ENCODE measurements at regions not wholly inside any gene's neighbourhood (a gene's known extent, or its start where the extent isn't known, plus 50 kb on each side); places are given as distances from the start of the nearest gene placed in this dataset.

DNA sequence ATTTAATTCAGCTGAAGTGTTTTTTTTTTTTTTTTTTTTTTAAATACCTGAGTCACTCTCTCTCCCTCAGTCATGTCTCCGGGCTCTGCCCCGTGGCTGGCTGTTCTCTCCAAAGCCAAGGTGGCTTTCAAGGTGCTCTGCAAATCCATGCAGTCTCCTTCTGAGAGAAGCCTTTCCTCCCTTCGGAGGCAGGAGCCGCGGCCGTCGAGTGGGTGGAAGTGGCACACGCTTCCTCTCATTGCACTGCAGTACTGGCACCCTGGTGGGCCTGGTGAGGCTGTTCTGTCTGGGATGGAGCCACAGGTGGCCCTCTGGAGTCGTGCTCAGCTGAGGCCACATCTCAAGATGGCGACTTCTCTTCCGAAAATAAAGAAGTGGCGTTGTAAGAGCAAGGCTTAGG lies 221.8 kb downstream of the GLRX3 start:
- no peak overlapping the region for H3K9ac ChIP-seq (ENCODE audit: insufficient read depth in 1 of 2, low read length in 2 of 2)
- H3K4me3 ChIP-seq, result no peak overlapping the region
- no peak for DNase-seq
- TF ChIP-seq, protein P1, sequence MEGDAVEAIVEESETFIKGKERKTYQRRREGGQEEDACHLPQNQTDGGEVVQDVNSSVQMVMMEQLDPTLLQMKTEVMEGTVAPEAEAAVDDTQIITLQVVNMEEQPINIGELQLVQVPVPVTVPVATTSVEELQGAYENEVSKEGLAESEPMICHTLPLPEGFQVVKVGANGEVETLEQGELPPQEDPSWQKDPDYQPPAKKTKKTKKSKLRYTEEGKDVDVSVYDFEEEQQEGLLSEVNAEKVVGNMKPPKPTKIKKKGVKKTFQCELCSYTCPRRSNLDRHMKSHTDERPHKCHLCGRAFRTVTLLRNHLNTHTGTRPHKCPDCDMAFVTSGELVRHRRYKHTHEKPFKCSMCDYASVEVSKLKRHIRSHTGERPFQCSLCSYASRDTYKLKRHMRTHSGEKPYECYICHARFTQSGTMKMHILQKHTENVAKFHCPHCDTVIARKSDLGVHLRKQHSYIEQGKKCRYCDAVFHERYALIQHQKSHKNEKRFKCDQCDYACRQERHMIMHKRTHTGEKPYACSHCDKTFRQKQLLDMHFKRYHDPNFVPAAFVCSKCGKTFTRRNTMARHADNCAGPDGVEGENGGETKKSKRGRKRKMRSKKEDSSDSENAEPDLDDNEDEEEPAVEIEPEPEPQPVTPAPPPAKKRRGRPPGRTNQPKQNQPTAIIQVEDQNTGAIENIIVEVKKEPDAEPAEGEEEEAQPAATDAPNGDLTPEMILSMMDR (IDR thresholded peaks at IDR 0.05; ENCODE audit: control extremely low read depth, extremely low read depth), result no peak
- 87% methylated on average over 12 of the region's 12 CpGs for WGBS, 2 donors
- peaks cover 0 to 2% (median 0%) of the 10 kb centered on the region in 3 donors for H3K27me3 ChIP-seq (ENCODE audit: control insufficient read depth in 3 of 3, insufficient read depth in 3 of 3, low read length in 2 of 3)
- no peak overlapping the region for H3K27ac ChIP-seq (ENCODE audit: low read depth in 1 of 2, low read length in 1 of 2)
- peaks cover 0 to 2% (median 0%) of the 10 kb centered on the region in 4 donors for H3K9me3 ChIP-seq (ENCODE audit: control insufficient read depth in 4 of 4, insufficient read depth in 3 of 4, low read length in 3 of 4)
- no peak for ATAC-seq (ENCODE audit: insufficient read depth, low FRiP score)
- H3K4me1 ChIP-seq (ENCODE audit: control insufficient read depth in 5 of 5, insufficient read depth in 5 of 5, low read length in 5 of 5), result peaks cover 0 to 4% (median 0%) of the 10 kb centered on the region in 5 donors
- no peaks in the 10 kb centered on the region for H3K36me3 ChIP-seq (ENCODE audit: control insufficient read depth in 4 of 4, insufficient read depth in 4 of 4, low read length in 4 of 4)

DNA sequence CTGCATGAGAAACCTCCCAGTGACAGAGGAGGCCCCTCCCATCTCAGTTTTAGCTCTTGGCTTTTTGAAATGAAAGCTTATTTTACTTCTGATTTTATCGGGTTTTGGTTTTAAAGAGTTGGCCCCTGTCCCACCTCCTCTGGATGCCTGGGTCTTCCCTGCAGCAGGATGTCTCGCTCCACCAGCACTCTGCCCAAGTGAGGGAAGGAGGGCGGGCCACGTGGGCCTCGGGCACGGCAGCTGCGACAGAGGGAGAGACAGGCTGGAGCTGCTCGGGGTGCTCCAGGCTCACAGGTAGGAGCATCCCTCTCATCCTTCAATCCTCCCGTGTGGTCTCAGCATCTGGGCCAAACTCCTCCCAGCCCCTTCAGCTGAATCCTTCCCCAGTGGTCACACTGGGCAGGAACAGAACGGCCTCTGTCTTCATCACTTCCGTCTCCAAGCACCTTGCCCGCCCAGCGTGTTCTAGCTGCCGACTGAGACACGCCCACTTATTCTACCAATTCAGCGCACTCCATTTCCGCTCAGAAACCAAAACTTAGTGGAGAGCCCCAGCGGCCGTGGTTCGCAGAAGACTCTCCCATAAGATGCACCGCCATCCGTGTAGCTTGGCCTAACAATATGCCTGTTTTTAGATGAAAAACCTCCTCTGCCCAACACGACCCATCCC lies 222.9 kb downstream of the GLRX3 start:
- TF ChIP-seq, protein P1 (IDR thresholded peaks at IDR 0.05; ENCODE audit: control extremely low read depth, extremely low read depth), result no peak
- 82 to 87% methylated on average over 23 of the region's 23 CpGs for WGBS, 2 donors

DNA sequence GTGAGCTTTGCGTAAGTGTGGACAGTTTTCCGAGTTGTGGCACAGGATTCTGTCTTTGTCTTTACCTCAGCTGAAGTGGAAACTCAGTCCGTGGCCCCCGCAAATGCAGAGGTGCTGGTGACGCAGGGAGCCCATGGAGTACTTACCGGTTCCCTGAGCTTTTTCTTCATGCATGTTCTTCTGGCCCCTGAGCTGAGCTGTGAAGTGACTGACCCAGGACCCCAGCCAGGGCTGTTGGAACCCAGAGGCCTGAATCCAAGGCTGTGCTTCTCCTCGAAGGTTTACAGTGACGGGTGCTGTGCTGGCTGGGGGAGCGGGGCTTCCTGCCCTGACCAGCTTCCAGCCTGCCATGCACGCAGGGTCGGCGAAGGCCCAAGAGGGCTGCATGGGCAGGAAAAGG lies 223.5 kb downstream of the GLRX3 start:
- Histone ChIP-seq H3K36me3 (ENCODE audit: control insufficient read depth in 4 of 4, insufficient read depth in 4 of 4, low read length in 4 of 4) (no peaks in the 10 kb centered on the region), H3K9me3 (ENCODE audit: control insufficient read depth in 4 of 4, insufficient read depth in 3 of 4, low read length in 3 of 4) (peaks cover 0 to 2% (median 0%) of the 10 kb centered on the region in 4 donors), H3K9ac (ENCODE audit: insufficient read depth in 1 of 2, low read length in 2 of 2) (no peak overlapping the region), H3K27me3 (ENCODE audit: control insufficient read depth in 3 of 3, insufficient read depth in 3 of 3, low read length in 2 of 3) (peaks cover 0 to 2% (median 0%) of the 10 kb centered on the region in 3 donors), H3K4me3 (no peak overlapping the region), H3K4me1 (ENCODE audit: control insufficient read depth in 5 of 5, insufficient read depth in 5 of 5, low read length in 5 of 5) (peaks cover 0 to 4% (median 0%) of the 10 kb centered on the region in 5 donors), H3K27ac (ENCODE audit: low read depth in 1 of 2, low read length in 1 of 2) (no peak overlapping the region)
- WGBS, 2 donors, result 87 to 90% methylated on average over 12 of the region's 12 CpGs
- TF ChIP-seq, protein P1 (IDR thresholded peaks at IDR 0.05; ENCODE audit: control extremely low read depth, extremely low read depth), result no peak
- DNase-seq (no peak), ATAC-seq (ENCODE audit: insufficient read depth, low FRiP score) (no peak)

More for the DNA sequence above, 222.9 kb downstream of the GLRX3 start:
- Histone ChIP-seq H3K4me1 (ENCODE audit: control insufficient read depth in 5 of 5, insufficient read depth in 5 of 5, low read length in 5 of 5) (peaks cover 0 to 4% (median 0%) of the 10 kb centered on the region in 5 donors), H3K9ac (ENCODE audit: insufficient read depth in 1 of 2, low read length in 2 of 2) (no peak overlapping the region), H3K4me3 (no peak overlapping the region), H3K27me3 (ENCODE audit: control insufficient read depth in 3 of 3, insufficient read depth in 3 of 3, low read length in 2 of 3) (peaks cover 0 to 2% (median 0%) of the 10 kb centered on the region in 3 donors), H3K36me3 (ENCODE audit: control insufficient read depth in 4 of 4, insufficient read depth in 4 of 4, low read length in 4 of 4) (no peaks in the 10 kb centered on the region), H3K27ac (ENCODE audit: low read depth in 1 of 2, low read length in 1 of 2) (no peak overlapping the region), H3K9me3 (ENCODE audit: control insufficient read depth in 4 of 4, insufficient read depth in 3 of 4, low read length in 3 of 4) (peaks cover 0 to 2% (median 0%) of the 10 kb centered on the region in 4 donors)
- no peak for DNase-seq
- ATAC-seq (ENCODE audit: insufficient read depth, low FRiP score), result no peak
